ENCODE measurements at regions not wholly inside any gene's neighbourhood (a gene's known extent, or its start where the extent isn't known, plus 50 kb on each side); places are given as distances from the start of the nearest gene placed in this dataset.

- TF ChIP-seq EZH2 (IDR thresholded peaks at IDR 0.05) (no peak), POLR2AphosphoS5 (IDR thresholded peaks at IDR 0.05; ENCODE audit: borderline replicate concordance, low read depth, low read length) (no peak)
These were observed 278.6 kb upstream of the GNPDA2 start for GRCh38 chr4:45004847-45005565.
